ENCODE measurements at regions not wholly inside any gene's neighbourhood (a gene's known extent, or its start where the extent isn't known, plus 50 kb on each side); places are given as distances from the start of the nearest gene placed in this dataset.

- Histone ChIP-seq H3K27ac (no peak overlapping the region), H3K36me3 (no peaks in the 10 kb centered on the region), H3K4me3 (no peak overlapping the region), H3K4me1 (peaks cover 0 to 12% of the 10 kb centered on the region in 2 donors), H3K9me3 (no peaks in the 10 kb centered on the region), H3K27me3 (no peaks in the 10 kb centered on the region)
- no peak for TF ChIP-seq CTCF (IDR thresholded peaks at IDR 0.05)
- DNase-seq (ENCODE audit: low spot score): no peak
These were observed 175.0 kb downstream of the CCDC71L start for GRCh38 chr7:106485919-106486318.

- Histone ChIP-seq H3K36me3 (no peaks in the 10 kb centered on the region), H3K4me1 (peaks cover 0 to 12% of the 10 kb centered on the region in 2 donors), H3K27me3 (no peaks in the 10 kb centered on the region), H3K9me3 (no peaks in the 10 kb centered on the region), H3K27ac (no peak overlapping the region), H3K4me3 (no peak overlapping the region)
- no peak for TF ChIP-seq CTCF (IDR thresholded peaks at IDR 0.05)
- DNase-seq (ENCODE audit: low spot score): no peak
These were observed 175.9 kb downstream of the CCDC71L start for GRCh38 chr7:106485031-106485551.

- H3K36me3 ChIP-seq: no peaks in the 10 kb centered on the region
- TF ChIP-seq CTCF (IDR thresholded peaks at IDR 0.05): no peak
- H3K27me3 ChIP-seq: no peaks in the 10 kb centered on the region
- no peaks in the 10 kb centered on the region for H3K9me3 ChIP-seq
- no peak overlapping the region for H3K4me3 ChIP-seq
- peaks cover 0 to 12% of the 10 kb centered on the region in 2 donors for H3K4me1 ChIP-seq
- H3K27ac ChIP-seq: no peak overlapping the region
- no peak for DNase-seq (ENCODE audit: low spot score)
These were observed 176.4 kb downstream of the CCDC71L start for GRCh38 chr7:106484562-106484961.

GRCh38 chr7:106482091-106482490, 178.9 kb downstream of the CCDC71L start:
- no peaks in the 10 kb centered on the region for H3K27me3 ChIP-seq
- H3K9me3 ChIP-seq: no peaks in the 10 kb centered on the region
- DNase-seq (ENCODE audit: low spot score): no peak
- H3K27ac ChIP-seq: no peak overlapping the region
- H3K36me3 ChIP-seq: no peaks in the 10 kb centered on the region
- no peak overlapping the region for H3K4me3 ChIP-seq
- H3K4me1 ChIP-seq: peaks cover 0 to 12% of the 10 kb centered on the region in 2 donors
- TF ChIP-seq CTCF (IDR thresholded peaks at IDR 0.05): no peak

- H3K27ac ChIP-seq: no peak overlapping the region
- TF ChIP-seq CTCF (IDR thresholded peaks at IDR 0.05): no peak
- no peaks in the 10 kb centered on the region for H3K27me3 ChIP-seq
- DNase-seq (ENCODE audit: low spot score): no peak
- H3K36me3 ChIP-seq: no peaks in the 10 kb centered on the region
- no peak overlapping the region for H3K4me3 ChIP-seq
- peaks cover 0 to 12% of the 10 kb centered on the region in 2 donors for H3K4me1 ChIP-seq
- H3K9me3 ChIP-seq: no peaks in the 10 kb centered on the region
These were observed 180.3 kb downstream of the CCDC71L start for GRCh38 chr7:106480616-106481031.

- Histone ChIP-seq H3K4me3 (no peak overlapping the region), H3K4me1 (peaks cover 0 to 9% of the 10 kb centered on the region in 2 donors), H3K36me3 (no peaks in the 10 kb centered on the region), H3K27me3 (no peaks in the 10 kb centered on the region), H3K27ac (no peak overlapping the region), H3K9me3 (no peaks in the 10 kb centered on the region)
- no peak for TF ChIP-seq CTCF (IDR thresholded peaks at IDR 0.05)
- no peak for DNase-seq (ENCODE audit: low spot score)
These were observed 180.8 kb downstream of the CCDC71L start for GRCh38 chr7:106480161-106480579.
